Stimulated activated CD4-positive, alpha-beta T cell treated with anti-CD3 and anti-CD28 coated beads, Interleukin-15, amount 100 ng/mL, for 24 hours (primary cell): ENCODE measurements at regions not wholly inside any gene's neighbourhood (a gene's known extent, or its start where the extent isn't known, plus 50 kb on each side); places are given as distances from the start of the nearest gene placed in this dataset.
"Not testable (repeated sequence)": the region's sequence is repeated elsewhere in the genome, so short reads cannot be mapped to it uniquely, and the experiment has no call there.

Experiments
- DNase-seq: peaks from one replicate; pipeline ENCODE4 v3.0.0-alpha.2; 2020

DNA sequence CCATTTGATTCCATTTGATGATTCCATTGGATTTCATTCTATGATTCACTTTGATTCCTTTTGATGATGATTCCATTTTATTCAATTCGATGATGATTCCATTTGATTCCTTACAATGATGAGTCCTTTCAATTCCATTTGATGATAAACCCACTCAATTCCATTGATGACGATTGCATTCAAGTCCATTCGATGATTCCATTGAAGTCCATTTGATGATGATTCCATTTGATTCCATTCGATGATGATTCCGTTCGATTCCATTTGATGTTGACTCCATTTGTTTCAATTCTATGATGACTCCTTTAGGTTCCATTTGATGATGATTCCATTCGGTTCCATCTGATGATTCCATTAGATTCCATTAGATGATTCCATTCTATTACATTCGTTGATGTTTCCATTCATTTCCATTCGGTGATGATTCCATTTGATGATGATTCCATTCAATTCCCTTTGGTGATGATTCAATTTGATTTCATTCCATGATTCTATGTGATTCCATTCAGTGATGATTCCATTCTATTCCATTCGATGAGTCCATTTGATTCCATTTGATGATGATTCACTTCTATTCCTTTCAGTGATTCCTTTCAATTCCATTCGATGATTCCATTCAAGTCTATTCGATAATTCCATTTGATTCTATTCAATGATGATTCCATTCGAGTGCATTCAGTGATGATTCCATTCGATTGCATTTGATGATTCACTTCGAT, 1106.0 kb downstream of the RPIA start:
- no peak for DNase-seq

DNA sequence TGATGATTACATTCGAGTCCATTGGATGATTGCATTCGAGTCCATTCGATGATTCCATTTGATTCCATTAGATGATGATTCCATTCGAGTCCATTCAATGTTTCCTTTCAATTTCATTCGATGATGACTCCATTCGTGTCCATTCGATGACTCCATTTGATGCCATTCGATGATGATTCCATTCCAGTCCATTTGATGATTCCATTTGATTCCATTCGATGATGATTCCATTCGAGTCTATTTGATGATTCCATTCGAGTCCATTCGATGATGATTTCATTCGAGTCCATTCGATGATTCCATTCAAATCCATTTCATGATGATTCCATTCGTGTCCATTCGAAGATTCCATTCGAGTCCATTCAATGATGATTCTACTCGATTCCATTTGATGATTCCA, 1109.7 kb downstream of the RPIA start:
- DNase-seq: not testable (repeated sequence)

DNA sequence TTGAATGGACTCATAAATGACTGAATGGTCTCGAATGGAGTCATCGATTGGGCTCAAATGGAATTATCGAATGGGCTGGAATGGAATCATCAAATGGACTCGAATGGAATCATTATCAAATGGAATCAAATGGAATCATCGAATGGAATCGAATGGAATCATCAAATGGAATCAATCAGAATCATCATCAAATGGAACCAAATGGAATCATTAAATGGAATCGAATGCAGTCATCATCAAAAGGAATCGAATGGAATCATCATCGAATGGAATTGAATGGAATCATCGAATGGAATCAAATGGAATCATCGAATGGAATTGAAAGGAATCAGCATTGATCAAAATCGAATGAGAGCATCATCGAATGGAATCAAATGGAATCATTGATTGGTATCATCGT, 1114.9 kb downstream of the RPIA start:
- not testable (repeated sequence) for DNase-seq

DNA sequence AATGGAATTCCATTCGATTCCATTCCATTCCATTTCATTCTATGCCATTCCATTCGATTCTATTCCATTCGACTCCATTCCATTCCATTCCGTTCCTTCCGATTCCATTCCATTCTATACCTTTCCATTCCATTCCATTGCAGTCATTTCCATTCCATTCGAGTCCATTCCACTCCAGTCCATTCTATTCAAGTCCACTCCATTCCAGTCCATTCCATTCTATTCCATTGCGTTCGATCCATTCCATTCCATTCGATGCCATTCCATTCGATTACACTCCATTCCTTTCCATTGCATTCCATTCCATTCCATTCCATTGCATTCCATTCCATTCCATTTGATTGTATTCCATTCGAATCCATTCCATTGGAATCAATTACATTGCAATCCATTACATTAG, 1119.8 kb downstream of the RPIA start:
- DNase-seq: no peak

DNA sequence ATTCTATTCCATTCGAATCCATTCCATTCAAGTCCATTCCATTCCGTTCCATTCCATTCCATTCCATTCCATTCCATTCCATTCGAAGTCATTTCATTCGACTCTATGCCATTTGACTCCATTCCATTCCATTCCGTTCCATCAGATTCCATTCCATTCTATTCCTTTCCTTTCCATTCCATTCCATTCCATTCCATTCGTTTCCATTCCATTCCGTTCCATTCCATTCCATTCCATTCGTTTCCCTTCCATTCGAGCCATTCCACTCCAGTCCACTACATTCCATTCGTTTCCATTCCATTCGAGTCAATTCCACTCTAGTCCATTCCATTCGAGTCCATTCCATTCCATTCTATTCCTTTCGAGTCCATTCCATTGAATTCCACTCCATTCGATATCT, 1120.4 kb downstream of the RPIA start:
- DNase-seq: not testable (repeated sequence)

DNA sequence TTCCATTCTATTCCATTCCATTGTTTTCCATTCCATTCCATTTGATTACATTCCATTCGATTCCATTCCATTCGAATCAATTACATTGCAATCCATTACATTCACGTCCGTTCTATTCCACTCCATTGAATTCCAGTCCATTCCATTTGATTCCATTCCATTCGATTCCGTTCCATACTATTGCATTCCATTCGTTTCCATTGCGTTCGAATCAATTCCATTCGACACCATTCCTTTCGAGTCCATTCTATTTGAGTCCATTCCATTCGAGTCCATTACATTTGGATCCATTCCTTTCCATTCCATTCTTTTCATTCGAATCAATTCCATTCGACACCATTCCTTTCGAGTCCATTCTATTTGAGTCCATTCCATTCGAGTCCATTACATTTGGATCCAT, 1122.9 kb downstream of the RPIA start:
- not testable (repeated sequence) for DNase-seq

DNA sequence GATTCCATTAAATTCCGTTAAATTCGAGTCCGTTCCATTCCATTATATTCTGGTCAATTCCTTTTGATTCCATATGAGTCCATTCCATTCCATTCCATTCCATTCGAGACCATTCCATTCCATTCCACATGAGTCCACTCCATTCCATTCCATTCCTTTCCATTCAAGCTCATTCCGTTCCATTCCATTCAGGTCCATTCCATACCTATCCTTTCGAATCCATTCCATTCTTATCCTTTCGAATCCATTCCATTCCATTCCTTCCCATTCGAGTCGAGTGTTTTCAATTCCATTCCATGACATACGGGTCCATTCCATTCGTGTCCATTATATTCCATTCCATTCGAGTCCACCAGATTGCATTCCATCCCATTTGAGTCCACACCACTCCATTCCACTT, 1127.4 kb downstream of the RPIA start:
- no peak for DNase-seq

DNA sequence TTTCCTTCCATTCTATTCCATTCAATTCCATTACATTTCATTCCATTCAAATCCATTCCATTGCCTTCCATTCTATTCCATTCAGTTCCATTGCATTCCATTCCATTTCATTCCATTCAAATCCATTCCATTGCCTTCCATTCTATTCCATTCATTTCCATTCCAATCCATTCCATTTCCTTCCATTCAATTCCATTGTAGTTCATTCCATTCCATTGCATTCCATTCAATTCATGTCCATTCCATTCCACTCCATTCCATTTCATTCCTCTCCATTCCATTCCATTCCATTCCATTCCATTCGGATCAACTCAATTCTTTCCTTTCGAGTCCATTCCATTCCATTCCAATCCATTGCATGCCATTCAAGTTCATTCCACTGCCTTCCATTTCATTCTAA, 1128.3 kb downstream of the RPIA start:
- DNase-seq: no peak

DNA sequence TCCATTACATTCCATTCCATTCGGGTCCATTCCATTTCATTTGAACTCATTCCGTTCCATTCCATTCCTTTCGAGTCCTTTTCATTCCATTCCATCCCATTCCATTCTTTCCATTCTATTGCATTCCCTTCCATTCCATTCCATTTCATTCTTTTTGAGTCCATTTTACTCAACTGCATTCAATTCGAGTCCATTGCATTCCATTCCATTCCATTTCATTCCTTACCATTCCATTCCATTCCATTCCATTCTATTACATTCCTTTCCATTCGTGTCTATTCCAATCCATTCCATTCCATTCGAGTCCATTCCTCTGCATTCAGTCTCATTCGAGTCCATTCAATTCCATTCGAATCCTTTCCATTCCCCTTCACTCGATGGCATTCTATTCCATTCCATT, 1128.8 kb downstream of the RPIA start:
- no peak for DNase-seq

DNA sequence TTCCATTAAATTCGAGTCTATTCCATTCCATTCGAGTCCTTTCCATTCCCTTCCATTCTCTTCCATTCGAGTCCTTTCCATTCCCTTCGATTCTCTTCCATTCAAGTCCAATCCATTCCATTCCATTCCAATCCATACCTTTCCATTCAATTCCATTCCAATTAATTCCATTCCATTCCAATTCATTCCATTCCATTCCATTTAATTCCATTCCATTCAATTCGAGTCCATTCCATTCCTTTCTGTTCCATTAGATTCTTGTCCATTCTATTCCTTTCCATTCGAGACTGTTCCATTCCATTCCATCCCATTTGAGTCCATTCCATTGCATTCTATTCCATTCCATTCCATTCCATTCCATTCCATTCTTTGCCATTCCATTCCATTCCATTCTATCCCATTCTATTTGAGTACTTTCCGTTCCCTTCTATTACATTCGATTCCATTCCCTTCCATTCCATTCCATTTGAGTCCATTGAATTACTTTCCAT, 1130.0 kb downstream of the RPIA start:
- DNase-seq: no peak

DNA sequence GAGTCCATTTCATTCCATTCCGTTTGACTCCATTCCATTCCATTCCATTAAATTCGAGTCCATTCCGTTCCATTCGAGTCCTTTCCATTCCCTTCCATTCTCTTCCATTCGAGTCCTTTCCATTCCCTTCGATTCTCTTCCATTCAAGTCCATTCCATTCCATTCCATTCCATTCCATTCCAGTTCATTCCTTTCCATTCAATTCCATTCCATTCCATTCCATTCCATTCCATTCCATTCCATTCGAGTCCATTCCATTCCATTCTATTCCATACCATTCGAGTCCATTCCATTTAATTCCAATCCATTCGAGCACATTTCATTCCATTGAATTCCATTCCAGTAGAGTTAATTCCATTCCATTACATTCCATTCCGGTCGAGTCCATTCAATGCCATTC, 1130.9 kb downstream of the RPIA start:
- DNase-seq: not testable (repeated sequence)

DNA sequence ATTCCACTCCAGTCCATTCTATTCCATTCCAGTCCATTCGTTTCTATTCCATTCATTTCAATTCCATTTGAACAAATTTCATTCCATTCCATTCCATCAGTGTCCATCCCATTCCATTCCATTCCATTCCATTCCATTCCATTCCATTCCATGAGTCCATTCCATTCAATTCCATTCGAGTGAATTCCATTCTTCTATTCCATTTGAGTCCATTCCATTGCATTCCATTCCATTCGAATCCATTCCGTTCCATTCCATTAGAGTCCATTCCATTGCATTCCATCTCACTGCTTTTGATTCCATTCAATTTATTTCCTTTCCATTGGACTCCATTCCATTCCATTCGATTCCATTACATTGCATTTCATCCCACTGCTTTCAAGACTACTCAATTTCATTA, 1132.1 kb downstream of the RPIA start:
- DNase-seq: no peak

DNA sequence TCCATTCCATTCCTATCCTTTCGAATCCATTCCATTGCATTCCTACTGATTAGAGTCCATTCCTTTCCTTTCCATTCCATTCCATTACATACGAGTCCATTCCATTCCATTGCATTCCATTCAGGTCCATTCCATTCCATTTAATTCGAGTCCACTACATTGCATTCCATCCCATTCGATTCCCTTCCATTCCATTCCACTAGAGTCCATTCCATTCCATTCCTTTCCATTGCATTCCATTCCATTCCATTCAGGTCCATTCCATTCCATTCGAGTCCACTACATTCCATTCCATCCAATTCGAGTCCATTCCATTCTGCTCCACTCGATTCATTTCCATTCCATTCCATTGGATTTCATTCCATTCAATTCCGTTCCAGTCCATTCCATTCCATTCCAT, 1133.6 kb downstream of the RPIA start:
- no peak for DNase-seq

DNA sequence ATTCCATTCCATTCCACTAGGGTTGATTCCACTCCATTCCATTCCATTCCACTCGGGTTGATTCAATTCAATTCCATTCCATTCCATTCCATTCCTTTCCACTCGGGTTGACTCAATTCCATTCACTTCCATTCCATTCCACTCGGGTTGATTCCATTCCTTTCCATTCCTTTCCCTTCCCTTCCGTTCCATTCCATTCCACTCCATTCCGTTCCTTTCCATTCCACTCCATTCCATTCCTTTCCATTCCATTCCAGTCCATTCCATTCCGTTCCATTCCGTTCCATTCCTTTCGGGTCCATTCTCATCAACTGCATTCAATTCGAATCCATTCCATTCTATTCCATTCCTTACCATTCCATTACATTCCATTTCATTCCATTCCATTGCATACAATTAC, 1135.3 kb downstream of the RPIA start:
- not testable (repeated sequence) for DNase-seq

DNA sequence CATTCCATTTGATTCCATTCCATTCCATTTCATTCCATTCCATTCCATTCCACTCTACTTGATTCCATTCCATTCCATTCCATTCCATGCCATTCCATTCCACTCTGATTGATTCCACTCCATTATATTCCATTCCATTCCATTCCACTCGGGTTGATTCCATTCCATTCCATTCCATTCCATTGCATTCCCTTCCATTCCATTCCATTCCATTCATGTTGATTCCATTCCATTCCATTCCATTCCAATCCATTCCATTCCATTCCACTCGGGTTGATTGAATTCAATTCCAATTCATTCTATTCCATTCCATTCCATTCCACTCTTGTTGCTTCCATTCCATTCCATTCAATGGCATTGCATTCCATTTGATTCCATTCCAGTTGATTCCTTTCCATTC, 1136.4 kb downstream of the RPIA start:
- DNase-seq: not testable (repeated sequence)

DNA sequence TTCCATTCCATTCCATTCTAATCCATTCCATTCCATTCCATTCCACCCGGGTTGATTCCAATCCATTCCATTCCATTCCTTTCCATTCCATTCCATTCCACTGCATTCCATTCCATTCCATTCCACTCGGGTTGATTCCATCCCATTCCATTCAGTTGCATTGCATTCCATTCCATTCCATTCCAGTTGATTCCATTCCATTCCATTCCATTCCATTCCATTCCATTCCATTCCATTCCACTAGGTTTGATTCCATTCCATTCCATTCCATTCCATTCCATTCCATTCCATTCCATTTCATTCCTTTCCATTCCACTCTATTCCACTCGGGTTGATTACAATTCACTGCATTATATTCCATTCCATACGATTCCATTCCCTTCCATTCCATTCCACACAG, 1136.9 kb downstream of the RPIA start:
- not testable (repeated sequence) for DNase-seq

DNA sequence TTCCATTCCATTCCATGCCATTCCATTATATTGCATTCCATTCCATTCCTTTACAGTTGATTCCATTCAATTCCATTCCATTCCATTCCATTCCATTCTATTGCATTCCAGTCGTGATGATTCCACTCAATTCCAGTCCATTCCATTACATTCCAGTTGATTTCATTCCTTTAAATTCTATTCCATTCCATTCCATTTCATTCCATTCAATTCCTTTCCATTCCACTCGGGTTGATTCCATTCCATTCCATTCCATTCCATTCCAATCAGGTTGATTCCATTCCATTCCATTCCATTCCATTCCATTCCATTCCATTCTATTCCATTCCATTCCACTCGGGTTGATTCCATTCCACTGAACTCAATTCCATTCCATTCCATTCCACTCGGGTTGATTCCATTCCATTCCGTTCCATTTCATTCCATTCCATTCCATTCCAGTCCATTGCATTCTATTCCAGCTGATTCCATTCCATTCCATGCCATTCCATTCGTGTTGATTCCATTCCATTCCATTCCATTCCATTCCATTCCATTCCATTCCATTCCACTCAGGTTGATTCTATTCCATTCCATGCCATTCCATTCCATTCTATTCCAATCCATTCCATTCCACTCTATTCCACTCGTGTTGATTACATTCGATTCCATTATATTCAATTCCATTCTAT, 1137.6 kb downstream of the RPIA start:
- DNase-seq: not testable (repeated sequence)

DNA sequence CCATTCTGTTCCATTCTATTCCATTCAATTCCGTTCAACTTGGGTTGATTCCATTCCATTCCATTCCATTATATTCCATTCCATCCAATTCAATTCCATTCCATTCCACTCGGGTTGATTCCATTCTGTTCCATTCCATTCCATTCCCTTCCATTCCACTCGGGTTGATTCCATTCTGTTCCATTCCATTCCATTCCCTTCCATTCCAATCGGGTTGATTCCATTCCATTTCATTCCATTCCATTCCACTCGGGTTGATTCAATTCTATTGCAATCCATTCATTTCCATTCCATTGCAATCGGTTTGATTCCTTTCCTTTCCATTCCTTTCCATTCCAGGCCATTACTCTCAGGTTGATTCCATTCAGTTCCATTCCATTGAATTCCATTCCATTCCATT, 1138.4 kb downstream of the RPIA start:
- DNase-seq: no peak

DNA sequence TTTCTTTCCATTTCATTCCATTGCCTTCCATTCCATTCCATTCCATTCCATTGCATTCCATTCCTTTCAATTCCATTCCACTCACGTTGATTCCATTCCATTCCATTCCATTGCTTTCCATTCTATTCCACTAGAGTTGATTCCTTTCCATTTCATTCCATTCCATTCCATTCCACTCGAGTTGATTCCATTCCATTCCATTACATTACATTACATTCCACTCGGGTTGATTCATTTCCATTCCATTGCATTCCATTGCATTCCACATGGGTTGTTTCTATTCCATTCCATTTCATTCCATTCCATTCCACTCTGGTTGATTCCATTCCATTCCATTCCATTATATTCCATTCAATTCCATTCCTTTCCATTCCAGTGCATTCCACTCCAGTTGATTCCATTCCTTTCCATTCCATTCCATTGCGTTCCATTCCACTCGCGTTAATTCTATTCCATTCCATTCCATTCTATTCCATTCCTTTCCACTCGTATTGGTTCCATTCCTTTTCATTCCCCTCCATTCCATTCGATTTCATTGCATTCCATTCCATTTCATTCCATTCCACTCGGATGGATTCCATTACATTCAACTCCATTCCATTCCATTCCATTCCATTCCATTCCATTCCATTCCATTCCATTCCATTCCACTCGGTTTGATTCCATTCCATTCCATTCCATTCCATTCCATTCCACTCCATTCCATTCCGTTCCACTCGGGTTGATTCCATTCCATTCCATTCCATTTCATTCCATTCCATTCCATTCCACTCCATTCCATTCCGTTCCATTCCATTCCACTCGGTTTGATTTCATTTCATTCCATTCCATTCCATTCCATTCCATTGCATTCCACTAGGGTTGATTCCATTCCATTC, 1139.1 kb downstream of the RPIA start:
- not testable (repeated sequence) for DNase-seq

DNA sequence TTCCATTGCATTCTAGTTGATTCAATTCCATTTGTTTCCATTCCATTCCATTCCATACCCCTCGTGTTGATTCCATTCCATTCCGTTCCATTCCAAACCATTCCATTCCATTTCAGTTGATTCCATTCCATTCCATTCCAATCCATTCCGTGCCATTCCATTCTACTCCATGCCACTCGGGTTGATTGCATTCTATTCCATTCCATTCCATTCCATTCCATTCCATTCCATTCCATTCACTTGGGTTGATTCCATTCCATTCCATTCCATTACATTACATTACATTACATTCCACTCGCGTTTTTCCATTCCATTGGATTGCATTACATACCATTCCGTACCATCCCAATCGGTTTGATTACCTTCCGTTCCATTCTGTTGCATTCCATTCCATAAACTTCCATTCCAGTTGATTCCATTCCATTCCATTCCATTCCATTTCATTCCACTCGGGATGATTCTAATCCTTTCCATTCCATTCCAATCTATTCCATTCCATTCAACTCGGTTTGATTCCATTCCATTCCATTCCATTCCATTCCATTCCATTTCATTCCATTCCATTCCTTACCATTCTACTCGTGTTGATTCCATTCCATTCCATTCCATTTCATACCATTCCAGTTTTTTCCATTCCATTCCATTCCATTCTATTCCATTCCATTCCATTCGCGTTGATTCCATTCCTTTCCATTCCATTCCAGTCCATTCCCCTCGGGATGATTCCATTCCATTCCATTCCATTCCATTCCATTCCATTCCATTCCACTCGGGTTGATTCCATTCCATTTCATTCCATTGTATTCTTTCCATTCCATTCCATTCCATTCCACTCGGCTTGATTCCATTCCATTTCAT, 1140.4 kb downstream of the RPIA start:
- DNase-seq: no peak

DNA sequence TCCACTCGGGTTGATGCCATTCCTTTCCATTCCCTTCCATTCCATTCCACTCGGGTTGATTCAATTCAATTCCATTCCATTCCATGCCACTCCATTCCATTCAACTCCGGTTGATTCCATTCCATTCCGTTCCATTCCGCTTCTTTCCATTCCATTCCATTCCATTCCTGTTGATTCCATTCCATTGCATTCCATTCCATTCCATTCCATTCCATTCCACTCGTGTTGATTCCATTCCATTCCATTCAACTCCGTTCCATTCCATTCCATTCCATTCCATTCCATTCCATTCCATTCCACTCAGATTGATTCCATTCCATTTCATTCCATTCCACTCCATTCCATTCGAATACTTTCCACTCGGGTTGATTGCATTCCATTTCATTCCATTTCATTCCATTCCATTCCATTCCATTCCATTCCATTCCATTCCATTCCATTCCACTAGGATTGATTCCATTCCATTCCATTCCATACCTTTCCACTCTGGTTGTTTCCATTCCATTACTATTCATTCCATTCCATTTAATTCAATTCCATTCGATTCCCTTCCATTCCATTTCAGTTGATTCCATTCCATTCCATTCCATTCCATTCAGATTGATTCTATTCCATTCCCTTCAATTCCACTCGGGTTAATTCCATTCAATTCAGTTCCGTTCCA, 1141.8 kb downstream of the RPIA start:
- no peak for DNase-seq

DNA sequence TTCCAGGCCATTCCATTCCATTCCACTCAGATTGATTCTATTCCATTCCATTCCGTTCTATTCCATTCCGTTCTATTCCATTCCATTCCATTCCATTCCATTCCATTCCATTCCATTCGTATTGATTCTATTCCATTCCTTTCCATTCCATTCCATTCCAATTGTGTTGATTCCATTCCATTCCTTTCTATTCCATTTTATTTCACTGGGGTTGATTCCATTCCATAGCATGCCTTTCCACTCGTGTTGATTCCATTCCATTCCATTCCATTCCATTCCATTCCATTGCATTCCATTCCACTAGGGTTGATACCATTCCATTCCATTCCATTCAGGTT, 1142.3 kb downstream of the RPIA start:
- DNase-seq: no peak
